ENCODE measurements at regions not wholly inside any gene's neighbourhood (a gene's known extent, or its start where the extent isn't known, plus 50 kb on each side); places are given as distances from the start of the nearest gene placed in this dataset.
A peak's percentile ranks its signal among the peaks of the same experiment; 100 is the strongest.

DNA sequence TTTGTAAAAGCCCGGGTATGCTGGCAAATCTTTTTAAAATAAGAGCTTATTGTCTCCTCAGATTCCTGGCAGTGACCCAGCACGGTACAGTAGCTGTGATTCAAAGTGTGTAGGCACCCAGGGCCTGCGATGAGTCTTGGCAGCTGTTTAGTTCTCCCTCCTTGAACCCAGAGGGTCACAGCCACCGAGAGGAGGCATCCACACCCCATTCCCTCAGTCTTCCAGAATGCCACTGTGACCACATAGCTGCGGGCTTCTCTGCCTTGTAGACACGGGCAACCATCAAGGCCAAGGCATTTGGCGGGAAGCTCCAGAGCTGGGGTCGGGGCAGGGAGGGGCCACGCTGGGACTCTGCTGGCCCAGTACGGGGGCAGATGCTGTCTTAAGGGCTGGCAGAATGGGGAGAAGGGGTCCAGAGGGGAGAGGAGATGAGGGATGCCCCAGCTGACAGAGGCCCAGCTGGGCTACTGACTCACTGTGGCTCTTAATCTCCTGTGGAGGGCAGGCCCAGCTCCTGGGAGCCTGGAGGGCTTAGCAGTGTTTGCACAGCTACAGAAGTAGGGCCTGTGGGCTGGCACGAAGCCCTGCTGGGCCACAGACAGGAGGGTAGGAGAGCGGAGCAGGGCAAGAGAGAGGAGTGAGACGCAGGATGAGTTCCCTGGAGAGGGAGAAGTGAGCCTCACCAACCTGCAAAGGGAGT lies 68.8 kb upstream of the DLG1 start:
- no peaks in the 10 kb centered on the region for H3K4me1 ChIP-seq (ENCODE audit: control insufficient read depth in 1 of 2, insufficient read depth in 2 of 2, low read length in 2 of 2)
- no peaks in the 10 kb centered on the region for H3K36me3 ChIP-seq (replicated peaks in 1 of 2; ENCODE audit: control insufficient read depth in 1 of 2, insufficient read depth in 2 of 2, low read length in 2 of 2)
- no peak overlapping the region for H3K27ac ChIP-seq (ENCODE audit: low read depth in 1 of 2, low read length in 2 of 2)
- Mint-ChIP-seq H3K9me3 (peaks cover 0 to 3% (median 0%) of the 10 kb centered on the region in 7 donors), H3K4me1 (no peaks in the 10 kb centered on the region), H3K4me3 (no peak overlapping the region), H3K27me3 (ENCODE audit: low read depth in 3 of 3) (peaks cover 4 to 11% (median 6%) of the 10 kb centered on the region in 3 donors), H3K36me3 (no peaks in the 10 kb centered on the region), H3K27ac (no peak overlapping the region)
- H3K79me2 ChIP-seq (ENCODE audit: insufficient read depth, low read length) = no peaks in the 10 kb centered on the region
- no peak overlapping the region for H2AFZ ChIP-seq (ENCODE audit: insufficient read depth, low read depth, low read length, poor library complexity, severe bottlenecking)
- no peaks in the 10 kb centered on the region for H3K27me3 ChIP-seq (ENCODE audit: control insufficient read depth in 2 of 2, insufficient read depth in 2 of 2, low read length in 2 of 2)
- H3K4me2 ChIP-seq (replicated peaks; ENCODE audit: extremely low read depth, low read length, poor library complexity, severe bottlenecking) = no peak overlapping the region
- intact Hi-C loops (cut with micrococcal nuclease) = no loop called here
- H3K9me3 ChIP-seq (replicated peaks in 1 of 2; ENCODE audit: control insufficient read depth in 1 of 2, insufficient read depth in 1 of 2, low read length in 2 of 2) = no peaks in the 10 kb centered on the region
- no peaks in the 10 kb centered on the region for H4K20me1 ChIP-seq (ENCODE audit: insufficient read depth, low read length)
- TF ChIP-seq, protein P1, sequence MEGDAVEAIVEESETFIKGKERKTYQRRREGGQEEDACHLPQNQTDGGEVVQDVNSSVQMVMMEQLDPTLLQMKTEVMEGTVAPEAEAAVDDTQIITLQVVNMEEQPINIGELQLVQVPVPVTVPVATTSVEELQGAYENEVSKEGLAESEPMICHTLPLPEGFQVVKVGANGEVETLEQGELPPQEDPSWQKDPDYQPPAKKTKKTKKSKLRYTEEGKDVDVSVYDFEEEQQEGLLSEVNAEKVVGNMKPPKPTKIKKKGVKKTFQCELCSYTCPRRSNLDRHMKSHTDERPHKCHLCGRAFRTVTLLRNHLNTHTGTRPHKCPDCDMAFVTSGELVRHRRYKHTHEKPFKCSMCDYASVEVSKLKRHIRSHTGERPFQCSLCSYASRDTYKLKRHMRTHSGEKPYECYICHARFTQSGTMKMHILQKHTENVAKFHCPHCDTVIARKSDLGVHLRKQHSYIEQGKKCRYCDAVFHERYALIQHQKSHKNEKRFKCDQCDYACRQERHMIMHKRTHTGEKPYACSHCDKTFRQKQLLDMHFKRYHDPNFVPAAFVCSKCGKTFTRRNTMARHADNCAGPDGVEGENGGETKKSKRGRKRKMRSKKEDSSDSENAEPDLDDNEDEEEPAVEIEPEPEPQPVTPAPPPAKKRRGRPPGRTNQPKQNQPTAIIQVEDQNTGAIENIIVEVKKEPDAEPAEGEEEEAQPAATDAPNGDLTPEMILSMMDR (IDR thresholded peaks at IDR 0.05) = no peak
- DNase-seq = no peak
- 89% methylated on average over 9 of the region's 13 CpGs for WGBS (ENCODE audit: insufficient coverage)
- H3K9ac ChIP-seq (ENCODE audit: insufficient read depth, low read length, poor library complexity, severe bottlenecking) = no peak overlapping the region
- H3K4me3 ChIP-seq (replicated peaks in 1 of 3; ENCODE audit: low read depth in 2 of 3, low read length in 3 of 3) = no peak overlapping the region

DNA sequence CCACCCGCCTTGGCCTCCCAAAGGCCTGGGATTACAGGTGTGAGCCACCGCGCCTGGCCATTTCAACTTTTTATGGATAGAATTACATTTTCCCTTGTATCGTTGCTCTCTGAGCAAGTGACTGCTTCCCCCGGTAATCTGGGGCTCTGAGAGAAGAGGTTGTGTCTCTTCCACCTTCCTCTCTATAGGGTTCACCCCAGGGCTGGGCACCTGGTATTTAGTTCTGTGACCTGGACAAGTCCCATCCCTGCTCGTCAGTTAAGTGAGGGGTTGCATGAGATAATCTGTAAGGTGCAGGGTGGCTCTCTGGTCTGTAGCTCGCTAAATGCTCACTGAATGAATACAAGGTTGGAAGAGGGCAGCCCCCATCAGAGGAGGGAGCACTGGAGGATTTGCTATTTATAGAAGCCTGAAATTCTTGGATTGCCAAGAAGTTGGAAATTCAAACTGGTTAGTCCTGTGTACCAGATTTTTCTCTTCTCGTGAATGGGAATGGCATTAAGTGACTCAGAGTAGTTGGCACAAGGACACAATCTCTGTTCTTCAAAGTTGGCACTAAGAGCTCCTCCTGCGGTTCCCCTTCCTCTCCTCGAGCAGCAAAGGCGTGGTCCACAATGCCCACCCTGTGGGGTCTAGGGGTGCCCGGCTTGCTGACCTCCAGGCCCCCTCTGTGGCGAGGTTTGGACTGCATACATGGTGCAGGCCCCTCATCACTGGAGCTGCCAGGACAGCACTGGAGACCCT lies 68.1 kb upstream of the DLG1 start:
- Histone ChIP-seq H3K36me3 (replicated peaks in 1 of 2; ENCODE audit: control insufficient read depth in 1 of 2, insufficient read depth in 2 of 2, low read length in 2 of 2) (no peaks in the 10 kb centered on the region), H3K9ac (ENCODE audit: insufficient read depth, low read length, poor library complexity, severe bottlenecking) (no peak overlapping the region), H2AFZ (ENCODE audit: insufficient read depth, low read depth, low read length, poor library complexity, severe bottlenecking) (no peak overlapping the region), H3K79me2 (ENCODE audit: insufficient read depth, low read length) (no peaks in the 10 kb centered on the region), H3K9me3 (replicated peaks in 1 of 2; ENCODE audit: control insufficient read depth in 1 of 2, insufficient read depth in 1 of 2, low read length in 2 of 2) (no peaks in the 10 kb centered on the region), H3K27ac (ENCODE audit: low read depth in 1 of 2, low read length in 2 of 2) (no peak overlapping the region), H3K4me2 (replicated peaks; ENCODE audit: extremely low read depth, low read length, poor library complexity, severe bottlenecking) (no peak overlapping the region), H4K20me1 (ENCODE audit: insufficient read depth, low read length) (no peaks in the 10 kb centered on the region), H3K27me3 (ENCODE audit: control insufficient read depth in 2 of 2, insufficient read depth in 2 of 2, low read length in 2 of 2) (no peaks in the 10 kb centered on the region), H3K4me3 (replicated peaks in 1 of 3; ENCODE audit: low read depth in 2 of 3, low read length in 3 of 3) (no peak overlapping the region), H3K4me1 (ENCODE audit: control insufficient read depth in 1 of 2, insufficient read depth in 2 of 2, low read length in 2 of 2) (no peaks in the 10 kb centered on the region)
- Mint-ChIP-seq H3K27me3 (ENCODE audit: low read depth in 3 of 3) (peaks cover 4 to 10% (median 6%) of the 10 kb centered on the region in 3 donors), H3K36me3 (no peaks in the 10 kb centered on the region), H3K27ac (peak overlapping the region in 1 of 7 donors; percentile 64), H3K4me3 (no peak overlapping the region), H3K9me3 (peaks cover 0 to 3% (median 0%) of the 10 kb centered on the region in 7 donors), H3K4me1 (no peaks in the 10 kb centered on the region)
- intact Hi-C loops (cut with micrococcal nuclease) = no loop called here
- no peak for DNase-seq
- TF ChIP-seq, protein P1 (IDR thresholded peaks at IDR 0.05) = no peak
- 93% methylated on average over 6 of the region's 13 CpGs for WGBS (ENCODE audit: insufficient coverage)
